DMS53 treated with DMSO at 0.1 percent for 48 hours (cell line): ENCODE measurements at regions not wholly inside any gene's neighbourhood (a gene's known extent, or its start where the extent isn't known, plus 50 kb on each side); places are given as distances from the start of the nearest gene placed in this dataset.

ENCODE experiments used
- DNase-seq: peaks from one replicate; lab custom pipeline; 2025; ENCODE audit not compliant: unreplicated experiment; lab: John Stamatoyannopoulos, UW

DNA sequence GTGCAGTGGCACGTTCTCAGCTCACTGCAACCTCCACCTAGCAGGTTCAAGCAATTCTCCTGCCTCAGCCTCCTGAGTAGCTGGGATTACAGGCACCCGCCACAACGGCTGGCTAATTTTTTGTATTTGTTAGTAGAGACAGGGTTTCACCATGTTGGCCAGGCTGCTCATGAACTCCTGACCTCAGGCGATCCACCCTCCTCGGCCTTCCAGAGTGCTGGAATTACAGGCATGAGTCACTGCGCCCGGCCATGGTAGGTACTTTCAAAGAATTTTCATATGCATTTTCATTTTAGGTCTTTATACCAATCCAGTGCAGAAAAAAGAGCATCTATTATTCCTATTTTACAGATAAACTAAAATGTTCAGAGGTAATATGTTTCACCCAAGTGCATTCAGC is 411.3 kb upstream of the USP15 start:
- DNase-seq: no peak

DNA sequence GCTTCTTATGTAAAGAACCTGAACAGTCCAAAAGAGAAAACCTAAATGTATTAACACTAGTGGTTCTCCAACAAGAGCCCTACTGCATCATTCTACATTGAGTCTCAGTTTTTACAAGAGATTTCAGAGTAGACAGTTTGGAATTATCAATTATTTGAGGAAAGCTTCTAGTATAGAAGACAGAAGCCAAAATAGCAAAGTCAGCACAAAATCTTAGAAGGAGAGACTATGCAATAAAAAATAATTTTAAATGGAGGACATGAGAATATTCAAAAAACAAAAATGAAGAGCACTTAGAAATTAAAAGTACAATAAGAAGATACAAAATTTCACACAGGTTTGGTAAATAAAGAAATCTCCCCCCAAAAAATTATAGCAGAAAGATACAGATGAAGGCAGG is 406.3 kb upstream of the USP15 start:
- DNase-seq: no peak

DNA sequence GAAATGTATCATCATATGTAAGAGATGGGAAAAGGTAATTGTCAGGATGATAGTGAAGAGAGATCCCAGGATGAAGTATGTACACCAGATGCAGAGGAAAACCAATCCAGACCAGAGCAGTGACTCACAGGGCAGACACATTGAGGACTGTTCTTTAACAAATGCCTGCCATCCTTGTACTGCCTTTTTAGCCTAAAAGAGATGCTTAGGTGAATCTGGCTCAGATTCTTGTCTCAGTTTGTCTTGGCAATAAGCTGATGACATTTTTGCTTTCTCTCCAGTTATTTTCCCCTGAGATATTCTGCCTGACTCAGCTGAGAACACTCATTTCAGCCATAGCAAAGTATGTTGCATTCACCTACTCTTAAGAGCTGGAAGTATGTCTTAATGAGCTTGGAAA is 405.3 kb upstream of the USP15 start:
- DNase-seq: no peak

DNA sequence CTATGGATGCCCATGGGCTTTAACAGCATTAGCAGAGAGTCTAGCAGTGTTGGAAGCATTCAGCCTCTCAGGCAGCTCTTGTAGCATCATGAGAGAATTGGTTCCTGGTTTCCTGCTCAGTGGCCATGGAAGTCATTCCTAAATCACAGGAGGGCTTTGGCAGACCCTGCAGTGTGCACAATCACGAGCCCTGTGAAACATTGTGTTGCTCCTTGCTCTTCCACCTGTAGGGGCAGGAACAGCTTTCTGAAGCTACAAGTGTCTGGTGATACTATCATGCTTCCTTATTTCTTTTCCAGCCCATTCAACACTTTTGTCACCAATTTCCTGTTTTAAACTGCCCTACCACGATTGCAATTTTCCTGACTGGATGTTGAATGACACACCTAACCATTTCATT is 402.2 kb upstream of the USP15 start:
- no peak for DNase-seq

DNA sequence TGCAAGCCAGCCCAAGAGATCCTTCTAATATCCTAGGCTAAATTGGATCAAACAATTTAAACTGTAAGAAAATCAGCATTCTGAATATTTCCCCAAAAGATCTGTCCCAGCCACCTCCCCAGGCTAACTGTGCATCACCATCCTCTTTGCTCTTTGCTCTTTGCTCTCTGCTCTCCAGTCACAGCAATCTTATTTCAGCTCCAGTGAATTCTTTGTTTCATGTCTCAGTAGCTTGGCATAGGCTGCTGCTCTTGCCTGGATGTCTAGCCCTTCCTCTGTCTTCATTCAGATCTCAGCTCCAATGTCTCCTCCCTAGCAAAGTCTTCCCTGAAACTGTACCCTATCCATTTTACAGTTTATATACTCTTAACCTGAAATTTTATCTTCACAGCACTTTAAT is 399.8 kb upstream of the USP15 start:
- DNase-seq: no peak

DNA sequence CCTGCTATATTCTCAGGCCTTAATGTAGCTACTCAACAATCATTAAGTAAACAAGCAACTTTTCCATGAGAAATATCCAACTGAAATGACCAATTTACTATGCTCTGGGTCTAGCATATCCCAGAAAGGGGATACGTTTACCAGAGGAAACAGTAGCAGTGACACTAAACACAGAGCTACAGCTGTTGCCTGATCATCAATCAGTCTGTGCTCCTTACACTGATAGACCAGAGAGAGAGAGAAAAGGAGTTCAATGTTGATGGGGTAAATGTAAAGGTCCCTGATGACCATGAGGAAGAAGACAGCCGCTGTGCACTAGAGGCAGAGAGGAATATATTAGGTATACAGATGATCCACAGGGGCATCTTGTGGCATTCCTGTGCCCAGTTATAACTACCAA is 397.2 kb upstream of the USP15 start:
- DNase-seq: no peak

DNA sequence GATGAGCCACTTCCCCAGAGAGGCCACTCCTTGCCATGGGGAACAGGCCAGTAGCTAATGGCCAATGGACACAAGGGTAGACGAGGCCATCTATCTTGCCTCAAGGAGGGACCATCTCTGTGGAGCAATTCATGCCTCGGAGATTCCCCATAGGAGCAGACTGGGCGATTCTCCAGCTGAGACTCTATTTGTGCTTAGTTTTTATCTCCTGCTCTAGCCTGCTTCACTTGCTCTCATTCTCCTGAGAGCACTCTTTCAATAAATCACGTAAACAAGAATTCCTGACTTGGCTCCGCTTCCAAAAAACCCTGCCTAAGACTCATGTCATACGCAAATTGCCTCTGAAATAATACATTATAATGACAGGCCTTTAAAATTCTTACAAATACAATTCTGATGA is 396.4 kb upstream of the USP15 start:
- no peak for DNase-seq

DNA sequence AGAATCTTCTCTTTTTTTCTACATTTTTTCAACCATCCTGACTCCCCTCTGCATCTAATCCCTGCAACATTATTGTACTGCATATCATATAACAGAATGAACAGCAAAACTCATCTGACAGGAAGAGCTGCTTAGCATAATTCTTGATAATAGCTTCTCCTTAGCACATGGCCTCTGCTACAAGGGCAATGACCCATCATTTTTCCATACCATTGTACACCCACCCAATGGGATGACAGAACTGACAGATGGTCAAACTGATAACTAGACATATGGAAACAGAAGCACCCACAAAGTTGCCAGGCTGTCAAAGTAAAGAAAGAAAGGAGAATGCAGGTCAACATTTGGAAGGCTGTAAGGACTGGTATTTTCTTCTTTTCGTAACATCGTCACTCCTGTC is 390.4 kb upstream of the USP15 start:
- no peak for DNase-seq

DNA sequence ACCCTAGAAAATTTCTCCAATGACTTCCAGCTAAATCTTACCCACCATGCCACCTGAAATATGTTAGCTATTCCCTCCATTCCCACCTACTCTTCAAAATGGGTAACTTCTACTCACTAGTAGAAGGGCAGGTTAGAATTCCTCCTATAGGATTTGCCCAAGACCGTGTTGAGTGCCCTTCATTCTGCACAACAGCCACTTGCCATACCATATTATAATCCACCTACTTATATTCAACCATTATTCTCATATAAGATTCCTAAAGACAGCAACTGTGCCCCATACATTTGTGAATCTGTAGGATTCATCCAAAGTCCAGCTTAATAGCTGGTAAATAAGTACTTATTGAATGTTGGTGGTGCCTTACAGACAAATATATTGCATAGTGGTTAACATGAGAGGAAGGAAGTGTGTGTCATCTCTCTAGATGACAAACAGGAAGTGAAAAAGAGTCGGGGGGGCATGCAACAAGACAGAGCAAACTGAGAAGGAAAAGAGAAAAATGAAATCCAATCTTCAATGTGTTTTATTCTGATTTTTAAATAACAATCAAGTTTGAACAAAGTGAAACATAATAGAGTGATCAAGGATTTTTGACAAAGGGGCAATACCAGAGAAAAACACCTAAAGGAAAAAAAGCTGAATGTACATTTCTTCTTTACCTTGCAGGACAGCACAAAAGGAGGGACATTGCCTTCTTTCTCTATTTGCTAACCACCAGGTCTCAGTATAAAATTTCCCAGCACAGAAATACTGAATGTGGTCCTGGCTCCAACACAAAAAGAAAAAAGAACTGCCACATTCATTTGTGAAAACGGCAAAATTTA is 389.3 kb upstream of the USP15 start:
- peak; percentile 7 for DNase-seq

DNA sequence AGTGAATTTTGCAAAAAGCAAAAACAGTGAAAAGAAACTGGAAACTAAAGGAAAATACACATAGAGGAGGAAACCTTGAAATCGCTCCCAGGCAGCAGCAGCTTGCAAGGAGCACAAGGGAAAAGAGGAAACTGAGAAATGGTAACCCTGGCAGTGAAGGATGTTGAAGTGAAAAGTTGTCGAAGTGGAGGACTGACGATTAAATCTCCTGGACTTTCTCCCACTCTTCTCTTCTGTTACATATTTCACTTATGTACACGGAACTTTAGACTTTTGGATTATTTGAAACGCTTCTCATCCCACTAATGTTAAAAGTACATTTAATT is 388.8 kb upstream of the USP15 start:
- no peak for DNase-seq

DNA sequence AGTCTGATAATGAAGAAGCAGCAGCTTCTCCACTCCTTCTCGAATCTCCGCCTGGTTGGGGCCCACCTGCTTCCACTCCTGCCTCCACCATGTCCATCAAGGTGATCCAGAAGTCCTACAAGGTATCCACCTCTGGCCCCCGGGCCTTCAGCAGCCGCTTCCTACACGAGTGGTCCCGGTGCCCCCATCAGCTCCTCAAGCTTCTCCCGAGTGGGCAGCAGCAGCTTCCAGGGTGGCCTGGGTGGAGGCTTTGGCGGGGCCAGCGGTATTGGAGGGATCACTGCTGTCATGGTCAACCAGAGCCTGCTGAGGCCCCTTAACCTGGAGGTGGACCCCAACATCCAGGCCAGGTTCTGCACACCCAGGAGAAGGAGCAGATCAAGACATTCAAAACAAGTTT is 381.0 kb upstream of the USP15 start:
- no peak for DNase-seq

DNA sequence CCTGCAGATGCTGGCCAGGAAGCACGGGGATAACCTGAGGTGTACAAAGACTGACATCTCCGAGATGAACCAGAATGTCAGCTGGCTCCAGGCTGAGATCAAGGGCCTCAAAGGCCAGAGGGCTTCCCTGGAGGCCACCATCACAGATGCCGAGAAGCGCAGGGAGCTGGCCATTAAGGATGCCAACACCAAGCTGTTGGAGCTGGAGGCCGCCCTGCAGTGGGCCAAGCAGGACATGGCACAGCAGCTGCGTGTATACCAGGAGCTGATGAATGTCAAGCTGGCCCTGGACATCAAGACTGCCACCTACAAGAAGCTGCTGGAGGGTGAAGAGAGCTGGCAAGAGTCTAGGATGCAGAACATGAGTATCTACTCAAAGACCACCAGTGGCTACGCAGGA is 380.0 kb upstream of the USP15 start:
- DNase-seq: no peak

DNA sequence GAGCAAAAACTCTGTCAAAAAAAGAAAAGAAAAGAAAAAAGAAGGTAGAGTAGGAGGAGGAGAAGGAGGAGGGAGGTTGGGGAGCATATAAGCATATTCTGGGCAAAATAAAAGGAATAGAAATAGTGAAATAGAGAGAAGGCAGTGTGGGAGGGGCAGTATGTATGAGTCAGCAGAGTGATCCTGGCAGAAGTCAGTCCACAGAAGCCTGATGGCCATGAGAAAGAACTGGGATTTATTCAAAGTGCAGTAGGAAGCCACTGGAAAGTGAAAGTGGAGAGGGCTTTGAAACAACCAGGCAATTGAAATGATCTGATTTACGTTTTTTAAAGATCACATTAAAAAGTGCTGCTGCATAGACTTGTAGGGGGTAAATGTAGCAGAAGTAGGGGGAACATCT is 368.6 kb upstream of the USP15 start:
- peak; percentile 38 for DNase-seq

DNA sequence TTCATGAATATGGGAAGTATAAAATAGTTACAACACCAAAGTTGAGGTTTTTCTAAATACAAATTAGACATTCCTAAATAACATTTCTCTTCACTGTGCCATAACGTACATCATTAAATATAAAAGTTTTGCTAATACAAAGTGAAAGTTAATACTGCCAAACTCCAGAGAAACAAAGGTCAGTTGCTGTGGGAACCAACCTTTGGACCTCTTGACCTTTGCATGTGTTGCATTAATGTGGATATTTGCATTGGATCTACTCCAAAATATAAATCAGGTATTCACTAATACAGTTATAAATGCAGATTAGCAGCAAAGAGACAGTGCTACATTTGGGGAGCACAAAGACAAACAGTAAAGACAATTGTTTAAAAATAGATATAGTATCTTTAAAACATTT is 366.0 kb upstream of the USP15 start:
- DNase-seq: peak; percentile 46

DNA sequence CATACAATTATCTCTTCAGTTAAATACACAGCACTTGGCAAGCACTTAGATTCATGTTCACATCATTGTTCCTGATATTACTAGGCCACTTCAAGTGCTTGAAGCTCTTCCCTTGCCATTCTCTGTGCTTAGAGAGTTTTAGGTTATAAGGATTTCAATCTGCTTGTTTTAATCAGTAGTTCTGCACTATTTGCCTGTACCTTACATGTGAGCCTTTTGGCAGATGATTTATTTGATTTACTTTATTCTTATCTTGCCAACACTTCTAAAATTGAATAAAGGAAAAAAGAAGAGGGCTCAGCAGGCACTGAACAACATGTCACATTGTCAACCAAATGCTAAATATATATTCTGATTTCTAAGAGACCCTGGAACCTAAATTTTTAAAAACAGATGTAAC is 363.8 kb upstream of the USP15 start:
- no peak for DNase-seq

DNA sequence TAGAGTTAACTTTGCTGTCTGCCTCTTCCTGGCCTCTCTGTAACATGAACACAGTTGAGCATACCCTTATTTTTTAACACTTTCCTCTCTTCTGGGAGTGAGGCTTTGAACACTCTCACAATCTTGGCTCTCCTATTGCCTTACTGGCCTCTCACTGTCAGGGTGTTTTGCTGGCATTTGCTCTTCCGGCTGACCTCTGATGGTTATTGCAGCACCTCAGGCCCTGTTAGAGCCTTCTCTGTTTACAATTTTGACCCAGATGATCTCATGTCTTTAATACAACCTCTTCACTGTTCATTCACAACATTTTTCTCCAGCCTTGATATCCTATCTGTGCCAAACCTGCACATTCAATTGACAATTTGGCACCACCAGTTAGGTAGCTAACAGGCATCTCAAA is 357.8 kb upstream of the USP15 start:
- DNase-seq: no peak

DNA sequence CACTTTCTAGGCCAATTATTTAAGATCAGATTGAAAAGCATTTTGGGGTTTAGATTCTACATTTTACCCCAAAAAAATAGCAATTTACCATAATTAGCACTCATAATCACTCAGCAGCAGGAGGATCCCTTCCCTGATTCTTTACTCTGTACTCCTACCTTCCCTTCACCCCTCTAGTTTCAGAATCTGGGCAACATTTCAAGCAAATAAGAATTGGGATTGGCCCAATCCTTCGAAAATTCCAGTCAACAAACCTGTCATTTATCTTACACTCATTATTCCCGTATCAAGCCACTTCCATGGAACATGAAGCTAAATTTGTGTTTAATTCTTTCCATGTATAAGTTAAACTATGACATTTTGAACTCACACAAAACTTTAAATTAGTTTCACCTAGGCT is 349.1 kb upstream of the USP15 start:
- no peak for DNase-seq

DNA sequence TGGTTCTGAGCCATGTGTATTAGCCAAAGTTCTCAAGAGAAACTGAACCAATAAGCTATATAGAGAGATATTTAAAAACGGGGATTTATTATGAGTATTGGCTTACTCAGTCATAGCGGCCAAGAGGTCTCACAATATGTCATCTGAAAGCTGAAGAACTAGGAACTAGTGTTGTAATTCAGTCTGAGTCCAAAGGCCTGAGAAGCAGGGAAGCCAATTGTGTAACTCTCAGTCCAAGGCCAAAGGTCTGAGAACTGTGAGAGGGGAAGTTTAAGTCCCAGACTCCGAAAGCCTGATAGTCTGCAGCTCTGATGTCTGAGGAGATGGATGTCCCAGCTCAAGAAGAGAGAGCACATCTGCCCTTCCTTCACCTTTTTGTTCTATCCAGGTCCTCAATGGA is 344.8 kb upstream of the USP15 start:
- DNase-seq: no peak

DNA sequence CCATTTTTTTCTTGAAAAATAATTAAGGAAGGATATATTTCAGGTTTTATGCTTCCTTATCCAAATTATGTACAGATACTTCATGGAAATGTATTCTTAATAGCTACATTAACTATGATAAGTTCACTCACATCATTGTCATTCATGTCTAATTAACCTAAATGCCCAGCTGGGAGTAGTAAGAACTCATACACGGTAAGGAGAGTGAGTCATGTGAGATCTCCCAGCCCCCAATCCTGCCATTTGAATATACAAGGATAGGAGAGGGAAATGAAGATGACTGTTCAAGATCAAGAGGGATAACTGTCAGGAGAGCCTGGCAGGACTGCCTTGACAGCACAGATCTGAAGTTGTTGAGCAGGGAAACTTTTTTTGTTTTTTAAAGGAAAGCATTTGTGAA is 343.4 kb upstream of the USP15 start:
- no peak for DNase-seq

DNA sequence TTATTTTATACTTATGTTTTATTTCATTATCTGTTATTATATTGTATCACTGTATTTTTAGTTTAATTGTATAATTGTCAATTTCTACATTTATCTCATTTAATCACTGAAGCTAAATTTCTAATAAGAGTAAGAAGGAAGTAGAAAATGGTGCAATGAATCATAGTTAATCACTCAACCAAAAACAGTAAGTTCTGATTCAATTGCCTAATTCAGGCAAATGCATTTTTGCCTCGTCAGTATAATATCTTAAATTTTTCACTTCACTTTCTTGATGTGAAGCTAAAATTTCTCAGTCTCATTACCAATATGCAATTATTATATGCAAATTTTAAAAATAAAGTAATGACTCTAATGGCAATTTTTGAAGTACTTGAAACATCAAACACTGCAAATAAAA is 340.5 kb upstream of the USP15 start:
- no peak for DNase-seq

DNA sequence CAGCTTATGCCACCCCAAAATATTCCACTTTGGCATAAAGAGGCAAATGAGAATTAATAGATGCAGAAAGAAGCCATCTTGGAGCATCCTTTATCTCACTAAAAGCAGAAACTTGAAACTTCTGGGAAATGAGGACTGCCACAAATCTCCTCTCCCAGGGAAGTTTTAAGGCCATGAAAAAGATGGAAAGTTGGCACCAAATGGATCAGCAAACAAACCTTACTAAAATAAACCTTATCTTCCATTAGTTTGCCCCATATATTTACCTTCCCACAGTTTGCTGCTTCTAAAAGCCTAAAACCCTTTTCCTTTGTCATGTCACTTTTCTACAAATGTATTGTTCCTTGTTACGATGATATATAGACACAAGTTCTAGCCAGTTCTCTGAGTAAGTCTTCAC is 340.0 kb upstream of the USP15 start:
- DNase-seq: no peak

DNA sequence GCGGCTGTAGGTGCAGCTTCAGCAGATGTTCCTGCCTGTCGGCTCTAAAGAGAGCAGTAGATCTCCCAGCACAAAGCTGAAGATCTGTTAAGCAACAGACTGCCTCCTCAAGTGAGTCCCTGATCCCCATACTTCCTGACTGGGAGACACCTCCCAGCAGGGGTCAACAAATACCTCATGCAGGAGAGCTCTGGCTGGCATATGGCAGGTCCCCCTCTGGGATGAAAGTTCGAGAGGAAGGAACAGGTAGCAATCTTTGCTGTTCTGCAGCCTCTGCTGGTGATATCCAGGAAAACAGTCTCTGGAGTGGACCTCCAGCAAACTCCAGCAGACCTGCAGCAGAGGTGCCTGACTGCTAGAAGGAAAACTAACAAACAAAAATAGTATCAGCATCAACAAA is 337.1 kb upstream of the USP15 start:
- no peak for DNase-seq

DNA sequence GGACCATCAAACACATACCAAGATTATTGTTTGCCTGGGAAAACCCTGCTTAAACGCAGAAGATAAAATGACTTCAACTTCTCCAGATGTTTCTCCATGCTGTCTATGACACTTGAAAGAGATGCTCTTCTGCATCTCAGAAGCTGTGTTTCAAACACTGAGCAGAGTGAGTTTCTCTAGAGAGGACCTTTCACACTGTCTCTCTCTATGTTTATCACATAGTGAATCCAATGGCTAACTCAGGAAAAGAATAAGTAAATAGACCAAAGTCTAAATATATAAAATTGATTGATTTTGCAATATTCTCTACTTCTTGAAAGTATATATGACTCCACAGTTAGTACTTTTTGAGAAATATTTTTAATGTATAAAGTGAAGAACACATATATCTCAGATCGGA is 325.6 kb upstream of the USP15 start:
- DNase-seq: no peak

DNA sequence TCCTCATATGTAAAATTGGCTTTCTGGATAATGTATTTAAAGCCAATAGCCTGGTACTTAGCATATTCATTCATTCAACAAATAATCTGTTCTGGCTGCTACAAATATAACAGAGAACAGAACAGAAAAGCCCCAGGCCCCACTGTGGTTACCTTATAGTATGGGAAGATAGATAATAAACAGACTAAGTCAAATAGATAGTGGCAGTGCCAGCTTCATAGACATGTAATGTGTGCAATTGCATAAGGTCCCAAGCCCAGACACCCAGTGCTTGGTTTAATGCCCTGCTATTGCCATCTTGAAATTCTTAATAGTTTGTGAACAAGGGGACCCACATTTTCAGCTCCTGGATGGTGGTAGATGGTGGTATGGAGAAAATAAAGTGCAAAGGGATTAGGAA is 320.2 kb upstream of the USP15 start:
- no peak for DNase-seq
